Eye (tissue), 1 donor: ENCODE measurements at regions not wholly inside any gene's neighbourhood (a gene's known extent, or its start where the extent isn't known, plus 50 kb on each side); places are given as distances from the start of the nearest gene placed in this dataset.
"Not testable (repeated sequence)": the region's sequence is repeated elsewhere in the genome, so short reads cannot be mapped to it uniquely, and the experiment has no call there.

Source experiments
- DNase-seq: peaks from one replicate; pipeline ENCODE4 v3.0.0-alpha.2; 2015

GRCh38 chr17:5753421-5753820 is 169.1 kb upstream of the NLRP1 start:
- no peak for DNase-seq

- DNase-seq = no peak
Measured at GRCh38 chr17:5757314-5757907, 173.1 kb upstream of the NLRP1 start.

GRCh38 chr17:5758651-5759050 is 174.3 kb upstream of the NLRP1 start:
- peak; percentile 61 for DNase-seq

- no peak for DNase-seq
Measured at GRCh38 chr17:5759501-5759925, 175.2 kb upstream of the NLRP1 start.

- DNase-seq = no peak
Measured at GRCh38 chr17:5762191-5762590, 177.9 kb upstream of the NLRP1 start.

- peak; percentile 18 for DNase-seq
Measured at GRCh38 chr17:5763595-5764306, 179.4 kb upstream of the NLRP1 start.

GRCh38 chr17:5769593-5770354 is 185.5 kb upstream of the NLRP1 start:
- peak; percentile 97 for DNase-seq

GRCh38 chr17:5770441-5771270 is 186.3 kb upstream of the NLRP1 start:
- DNase-seq = peak; percentile 86

- not testable (repeated sequence) for DNase-seq
Measured at GRCh38 chr17:5771271-5771577, 186.9 kb upstream of the NLRP1 start.

GRCh38 chr17:5772017-5772416 is 187.7 kb upstream of the NLRP1 start:
- DNase-seq = not testable (repeated sequence)

GRCh38 chr17:5772720-5773119 is 188.4 kb upstream of the NLRP1 start:
- DNase-seq = no peak

- DNase-seq = no peak
Measured at GRCh38 chr17:5773816-5774360, 189.6 kb upstream of the NLRP1 start.

- DNase-seq = no peak
Measured at GRCh38 chr17:5775098-5775497, 190.8 kb upstream of the NLRP1 start.

GRCh38 chr17:5780476-5780875 is 196.2 kb upstream of the NLRP1 start:
- no peak for DNase-seq

GRCh38 chr17:5781236-5781927 is 197.1 kb upstream of the NLRP1 start:
- DNase-seq = no peak

- no peak for DNase-seq
Measured at GRCh38 chr17:5783269-5783668, 199.0 kb upstream of the NLRP1 start.

GRCh38 chr17:5783851-5784250 is 199.5 kb upstream of the NLRP1 start:
- DNase-seq = no peak

- DNase-seq = no peak
Measured at GRCh38 chr17:5784791-5785190, 200.5 kb upstream of the NLRP1 start.

- no peak for DNase-seq
Measured at GRCh38 chr17:5785338-5785737, 201.0 kb upstream of the NLRP1 start.

- peak; percentile 46 for DNase-seq
Measured at GRCh38 chr17:5785867-5786509, 201.7 kb upstream of the NLRP1 start.

- no peak for DNase-seq
Measured at GRCh38 chr17:5786510-5786875, 202.2 kb upstream of the NLRP1 start.
